Adrenal gland (tissue), 9 donors: ENCODE measurements at regions not wholly inside any gene's neighbourhood (a gene's known extent, or its start where the extent isn't known, plus 50 kb on each side); places are given as distances from the start of the nearest gene placed in this dataset.

Experiments
- DNase-seq, 7 donors: peaks; one replicate each; pipeline ENCODE4 v3.0.0-alpha.2; 2019 to 2020
- H3K27ac ChIP-seq, 5 donors: fragments of 200-600 bp; sonication (generic) in 4 of 5; 1 replicate in 3 of 5; 2 replicates in 2 of 5; pipeline versions ENCODE4 v1.5.1 to v1.8.0; 2016 to 2020; ENCODE audit warnings: mild to moderate bottlenecking in 1 of 5
- H3K27me3 ChIP-seq: fragments of 200-600 bp; 2 replicates; pipeline ENCODE4 v1.8.0; 2021
- H3K36me3 ChIP-seq, 2 donors: fragments of 200-600 bp; replicated peaks in 1 of 2; 1 replicate in 1 of 2; 2 replicates in 1 of 2; pipeline versions ENCODE4 v1.5.1 to v1.8.0; 2018 to 2022
- H3K4me1 ChIP-seq, 2 donors: fragments of 200-600 bp; replicated peaks in 1 of 2; 1 replicate in 1 of 2; 2 replicates in 1 of 2; pipeline versions ENCODE4 v1.5.1 to v1.8.0; 2018 to 2021
- H3K4me3 ChIP-seq, 4 donors: fragments of 200-600 bp; sonication (generic) in 3 of 4; one replicate each; pipeline ENCODE4 v1.5.1; 2016 to 2018
- H3K9me3 ChIP-seq, 3 donors: fragments of 200-600 bp; sonication (generic) in 1 of 3; replicated peaks in 1 of 3; 1 replicate in 2 of 3; 2 replicates in 1 of 3; pipeline versions ENCODE4 v1.5.1 to v1.8.0; 2016 to 2021
- POLR2A ChIP-seq, 2 donors: fragments of 450-650 bp; IDR thresholded peaks; one replicate each; pipeline ENCODE4 v1.6.1; 2017; ENCODE audit warnings: antibody characterized with exemption in 2 of 2, mild to moderate bottlenecking in 2 of 2, moderate library complexity in 1 of 2
- WGBS, 4 donors: extraction: QIAGEN DNeasy Blood & Tissue Kit in 2 of 4; methylation state at CpG; one replicate each; pipeline versions ENCODE4 v1.1.5 to v1.1.7; 2013 to 2017; 5-methylcytosine and 5-hydroxymethylcytosine counted together
- intact Hi-C, 2 donors: fragments of 100-400 bp; cut with DNase I; formaldehyde crosslinking; loops; one replicate each; pipeline versions ENCODE4 v1.14.1 to v1.15.0; 2022 to 2023
- TF ChIP-seq, protein P1 (sequence below), 6 experiments: fragments of 450-650 bp in 4 of 6; fragments of 200-600 bp in 2 of 6; sonication (generic) in 1 of 6; IDR thresholded peaks; 1 replicate in 5 of 6; 2 replicates in 1 of 6; pipeline versions ENCODE4 v1.5.1 to v1.8.0; 2016 to 2021; ENCODE audit warnings: antibody characterized with exemption in 6 of 6, mild to moderate bottlenecking in 2 of 6, moderate library complexity in 1 of 6
- donor health status: healthy with polysubstance abuse.
- donor health status: Bipolar disorder and iron deficiency.
- donor health status: DM: yes; HTN: yes; CAD: no.
- donor health status: DM: no; HTN: no; CAD: no.
- donor health status: DM: no; HTN: no; CAD: no.

DNA sequence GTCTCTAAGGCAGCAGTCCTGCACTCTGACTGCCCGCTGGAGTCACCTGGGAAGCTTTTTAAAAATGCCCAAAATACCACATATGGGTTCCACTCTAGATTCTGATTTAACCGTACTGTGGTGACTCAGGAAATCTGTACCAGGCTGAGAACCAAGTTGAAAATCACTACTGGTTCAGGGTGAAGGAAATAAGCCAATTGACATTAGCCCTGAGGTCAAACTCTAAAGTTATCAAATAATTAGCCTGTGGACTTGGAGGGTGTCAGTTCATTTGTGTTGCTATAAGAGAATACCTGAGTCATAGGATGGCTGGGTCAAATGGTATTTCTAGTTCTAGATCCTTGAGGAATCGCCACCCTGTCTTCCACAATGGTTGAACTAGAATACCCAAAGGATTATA lies 321.7 kb upstream of the ROPN1 start:
- H3K4me3 ChIP-seq = no peak overlapping the region
- H3K27ac ChIP-seq = no peak overlapping the region
- no peaks in the 10 kb centered on the region for H3K36me3 ChIP-seq
- H3K9me3 ChIP-seq = no peaks in the 10 kb centered on the region
- intact Hi-C loops = no loop called here
- DNase-seq = no peak
- H3K27me3 ChIP-seq = no peaks in the 10 kb centered on the region
- TF ChIP-seq POLR2A (IDR thresholded peaks at IDR 0.05) = no peak
- TF ChIP-seq, protein P1, sequence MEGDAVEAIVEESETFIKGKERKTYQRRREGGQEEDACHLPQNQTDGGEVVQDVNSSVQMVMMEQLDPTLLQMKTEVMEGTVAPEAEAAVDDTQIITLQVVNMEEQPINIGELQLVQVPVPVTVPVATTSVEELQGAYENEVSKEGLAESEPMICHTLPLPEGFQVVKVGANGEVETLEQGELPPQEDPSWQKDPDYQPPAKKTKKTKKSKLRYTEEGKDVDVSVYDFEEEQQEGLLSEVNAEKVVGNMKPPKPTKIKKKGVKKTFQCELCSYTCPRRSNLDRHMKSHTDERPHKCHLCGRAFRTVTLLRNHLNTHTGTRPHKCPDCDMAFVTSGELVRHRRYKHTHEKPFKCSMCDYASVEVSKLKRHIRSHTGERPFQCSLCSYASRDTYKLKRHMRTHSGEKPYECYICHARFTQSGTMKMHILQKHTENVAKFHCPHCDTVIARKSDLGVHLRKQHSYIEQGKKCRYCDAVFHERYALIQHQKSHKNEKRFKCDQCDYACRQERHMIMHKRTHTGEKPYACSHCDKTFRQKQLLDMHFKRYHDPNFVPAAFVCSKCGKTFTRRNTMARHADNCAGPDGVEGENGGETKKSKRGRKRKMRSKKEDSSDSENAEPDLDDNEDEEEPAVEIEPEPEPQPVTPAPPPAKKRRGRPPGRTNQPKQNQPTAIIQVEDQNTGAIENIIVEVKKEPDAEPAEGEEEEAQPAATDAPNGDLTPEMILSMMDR (IDR thresholded peaks at IDR 0.05) = no peak
- 95 to 100% (median 97%) methylated on average over 3 of the region's 3 CpGs for WGBS, 4 donors
- peaks cover 3 to 4% of the 10 kb centered on the region in 2 donors for H3K4me1 ChIP-seq

- Histone ChIP-seq H3K27ac (no peak overlapping the region), H3K4me3 (no peak overlapping the region), H3K36me3 (no peaks in the 10 kb centered on the region), H3K4me1 (peaks cover 3 to 6% of the 10 kb centered on the region in 2 donors), H3K27me3 (no peaks in the 10 kb centered on the region), H3K9me3 (no peaks in the 10 kb centered on the region)
- TF ChIP-seq POLR2A (IDR thresholded peaks at IDR 0.05) = no peak
- TF ChIP-seq, protein P1 (IDR thresholded peaks at IDR 0.05) = no peak
- DNase-seq = peak; percentile 43 to 77 (median 65)
- intact Hi-C loops = no loop called here
- WGBS, 4 donors = 76 to 80% (median 78%) methylated on average over 9 of the region's 9 CpGs
Observed at GRCh38 chr3:124315215-124316033, 323.5 kb upstream of the ROPN1 start.

- Histone ChIP-seq H3K9me3 (no peaks in the 10 kb centered on the region), H3K27me3 (no peaks in the 10 kb centered on the region), H3K4me3 (no peak overlapping the region), H3K36me3 (no peaks in the 10 kb centered on the region), H3K27ac (no peak overlapping the region), H3K4me1 (peaks cover 3 to 6% of the 10 kb centered on the region in 2 donors)
- no peak for TF ChIP-seq POLR2A (IDR thresholded peaks at IDR 0.05)
- TF ChIP-seq, protein P1 (IDR thresholded peaks at IDR 0.05) = no peak
- DNase-seq = no peak
- 78 to 87% (median 83%) methylated on average over 5 of the region's 5 CpGs for WGBS, 4 donors
- intact Hi-C loops = no loop called here
Observed at GRCh38 chr3:124316034-124316287, 324.0 kb upstream of the ROPN1 start.

DNA sequence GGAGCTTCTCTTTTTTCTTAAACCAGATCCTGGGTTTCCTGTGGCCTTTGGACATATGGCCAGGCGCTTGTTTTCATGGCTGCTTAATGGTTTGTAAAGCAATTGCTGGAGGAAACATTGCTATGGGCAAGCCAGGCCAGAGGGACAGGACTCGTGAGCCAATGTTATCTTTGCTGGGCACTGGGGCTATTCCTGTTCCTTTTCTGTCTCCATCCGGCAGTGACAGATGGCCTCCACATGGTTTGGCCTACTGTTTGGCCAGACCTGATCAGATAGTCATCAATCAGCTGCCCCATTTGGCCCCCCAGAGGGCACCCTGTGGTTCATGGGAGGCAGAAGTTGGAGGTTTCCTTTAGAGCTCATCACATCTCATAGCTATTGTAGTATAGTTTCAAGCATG lies 326.1 kb upstream of the ROPN1 start:
- no peak overlapping the region for H3K4me3 ChIP-seq
- TF ChIP-seq, protein P1 (IDR thresholded peaks at IDR 0.05) = no peak
- no peak for TF ChIP-seq POLR2A (IDR thresholded peaks at IDR 0.05)
- no peak overlapping the region for H3K27ac ChIP-seq
- intact Hi-C loops = no loop called here
- no peaks in the 10 kb centered on the region for H3K36me3 ChIP-seq
- no peaks in the 10 kb centered on the region for H3K27me3 ChIP-seq
- peaks cover 3 to 6% of the 10 kb centered on the region in 2 donors for H3K4me1 ChIP-seq
- WGBS, 4 donors = 77 to 86% (median 78%) methylated on average over 2 to 3 of the region's 3 CpGs
- no peaks in the 10 kb centered on the region for H3K9me3 ChIP-seq
- no peak for DNase-seq
